ENCODE measurements at regions not wholly inside any gene's neighbourhood (a gene's known extent, or its start where the extent isn't known, plus 50 kb on each side); places are given as distances from the start of the nearest gene placed in this dataset.

DNA sequence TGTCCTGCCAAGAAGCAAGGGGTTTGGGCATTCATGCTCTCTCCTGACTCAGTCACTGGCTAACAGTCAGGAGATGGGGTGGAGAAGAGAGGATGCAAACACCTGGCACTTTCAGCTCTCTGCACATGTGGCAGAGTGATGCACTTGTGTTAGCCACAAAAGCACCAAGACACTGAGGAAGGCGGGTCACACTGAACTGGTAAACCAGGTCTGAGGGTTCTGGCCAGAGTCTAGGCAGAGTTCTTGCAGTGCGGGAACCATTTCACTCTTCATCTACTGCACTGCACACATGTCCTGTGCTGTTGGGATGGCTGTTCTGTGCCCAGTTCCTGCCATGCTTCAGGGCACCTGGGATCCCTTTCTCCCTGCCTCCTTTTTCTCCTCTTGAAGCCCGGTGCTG is 157.1 kb upstream of the GDNF start:
- Histone ChIP-seq H3K36me3 (replicated peaks in 1 of 2) (no peaks in the 10 kb centered on the region), H3K27me3 (no peaks in the 10 kb centered on the region), H3K4me1 (replicated peaks in 1 of 2) (no peaks in the 10 kb centered on the region), H3K9me3 (replicated peaks in 1 of 3) (no peaks in the 10 kb centered on the region), H3K27ac (no peak overlapping the region), H3K4me3 (no peak overlapping the region)
- 84 to 90% (median 89%) methylated on average over 3 of the region's 3 CpGs for WGBS, 4 donors
- no peak for DNase-seq
- intact Hi-C loops (cut with DNase I): no loop called here
- TF ChIP-seq POLR2A (IDR thresholded peaks at IDR 0.05): no peak
- TF ChIP-seq CTCF (IDR thresholded peaks at IDR 0.05): no peak

DNA sequence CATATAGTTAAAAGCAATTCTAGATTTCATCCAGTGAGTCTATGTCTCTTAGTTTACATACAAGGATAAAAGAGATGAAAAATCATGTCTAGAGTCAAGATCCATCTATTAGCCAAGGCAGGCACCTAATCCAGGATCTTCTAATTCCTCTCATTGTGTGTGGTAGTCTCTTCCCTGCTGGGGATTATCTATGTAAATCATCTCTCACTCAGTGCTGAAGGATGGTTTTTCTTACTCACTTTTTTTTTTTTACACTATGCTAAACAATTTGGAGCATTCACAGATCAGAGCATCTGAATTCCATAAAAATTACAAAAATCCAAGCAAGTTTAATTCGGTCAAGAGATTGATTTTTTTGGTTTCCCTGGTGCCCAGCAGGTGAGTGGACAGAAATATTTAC is 154.9 kb upstream of the GDNF start:
- no peak overlapping the region for H3K4me3 ChIP-seq
- H3K9me3 ChIP-seq (replicated peaks in 1 of 3): no peaks in the 10 kb centered on the region
- peaks cover 0 to 4% of the 10 kb centered on the region in 2 donors for H3K4me1 ChIP-seq (replicated peaks in 1 of 2)
- intact Hi-C loops (cut with DNase I): no loop called here
- H3K27ac ChIP-seq: no peak overlapping the region
- WGBS, 4 donors: 69 to 78% (median 72%) methylated on average over 1 of the region's 1 CpG
- DNase-seq: no peak
- no peaks in the 10 kb centered on the region for H3K27me3 ChIP-seq
- no peaks in the 10 kb centered on the region for H3K36me3 ChIP-seq (replicated peaks in 1 of 2)
- TF ChIP-seq POLR2A (IDR thresholded peaks at IDR 0.05) (no peak), CTCF (IDR thresholded peaks at IDR 0.05) (no peak)

- DNase-seq: no peak
- no peak overlapping the region for H3K4me3 ChIP-seq
- intact Hi-C loops (cut with DNase I): no loop called here
- no peak overlapping the region for H3K27ac ChIP-seq
- no peaks in the 10 kb centered on the region for H3K27me3 ChIP-seq
- no peaks in the 10 kb centered on the region for H3K9me3 ChIP-seq (replicated peaks in 1 of 3)
- TF ChIP-seq CTCF (IDR thresholded peaks at IDR 0.05) (no peak), POLR2A (IDR thresholded peaks at IDR 0.05) (no peak)
- WGBS, 4 donors: 57 to 69% (median 62%) methylated on average over 10 of the region's 10 CpGs
- peaks cover 0 to 4% of the 10 kb centered on the region in 2 donors for H3K4me1 ChIP-seq (replicated peaks in 1 of 2)
- H3K36me3 ChIP-seq (replicated peaks in 1 of 2): no peaks in the 10 kb centered on the region
Measured at GRCh38 chr5:37991301-37992299, 151.8 kb upstream of the GDNF start.

- intact Hi-C loops (cut with DNase I): no loop called here
Measured at GRCh38 chr5:37989884-37990283, 150.0 kb upstream of the GDNF start.

More at GRCh38 chr5:37989884-37990283, 150.0 kb upstream of the GDNF start:
- no peak overlapping the region for H3K4me3 ChIP-seq
- no peaks in the 10 kb centered on the region for H3K27me3 ChIP-seq
- H3K27ac ChIP-seq: no peak overlapping the region
- 62 to 78% (median 70%) methylated on average over 1 of the region's 1 CpG for WGBS, 4 donors
- H3K36me3 ChIP-seq (replicated peaks in 1 of 2): no peaks in the 10 kb centered on the region
- TF ChIP-seq POLR2A (IDR thresholded peaks at IDR 0.05) (no peak), CTCF (IDR thresholded peaks at IDR 0.05) (no peak)
- no peaks in the 10 kb centered on the region for H3K9me3 ChIP-seq (replicated peaks in 1 of 3)
- no peak for DNase-seq
- H3K4me1 ChIP-seq (replicated peaks in 1 of 2): peaks cover 0 to 4% of the 10 kb centered on the region in 2 donors

All from adrenal gland (tissue), 9 donors.